MCF 10A (cell line): ENCODE measurements at regions not wholly inside any gene's neighbourhood (a gene's known extent, or its start where the extent isn't known, plus 50 kb on each side); places are given as distances from the start of the nearest gene placed in this dataset.

Experiments used
- BruUV-seq: library from RNA; stranded (reverse); fragments of 400-500 nt; replicated peaks from 2 replicates; lab custom pipeline; 2021; lab: Mats Ljungman, UMichigan
- CTCF ChIA-PET: fragments of 300-600 bp; sonication (Branson Sonifier 250); formaldehyde crosslinking; extraction: SDS; loops from one replicate; lab custom pipeline; 2021; ENCODE audit warnings: antibody characterized with exemption, inconsistent platforms; lab: Yijun Ruan, JAX
- POLR2A ChIA-PET: fragments of 300-600, 350-650 bp; sonication (Branson Sonifier 250); formaldehyde crosslinking; extraction: SDS; loops from one replicate; lab custom pipeline; 2020; ENCODE audit warnings: antibody characterized with exemption, inconsistent platforms; lab: Yijun Ruan, JAX
- DNase-seq: peaks from one replicate; pipeline ENCODE4 v3.0.0-alpha.2; 2018; ENCODE audit not compliant: unreplicated experiment
- H3K27ac Mint-ChIP-seq: one replicate; pipeline ENCODE4 v1.8.0; 2022; ENCODE audit warnings: mild to moderate bottlenecking, low read depth, mixed read lengths; ENCODE audit not compliant: unreplicated experiment
- H3K27me3 Mint-ChIP-seq: one replicate; pipeline ENCODE4 v1.8.0; 2022; ENCODE audit warnings: mixed read lengths; ENCODE audit not compliant: insufficient read depth, unreplicated experiment
- H3K36me3 Mint-ChIP-seq: one replicate; pipeline ENCODE4 v1.8.0; 2022; ENCODE audit warnings: mild to moderate bottlenecking, moderate library complexity, mixed read lengths; ENCODE audit not compliant: insufficient read depth, unreplicated experiment
- H3K4me1 Mint-ChIP-seq: one replicate; pipeline ENCODE4 v1.8.0; 2022; ENCODE audit warnings: mixed read lengths; ENCODE audit not compliant: insufficient read depth, unreplicated experiment
- H3K4me3 Mint-ChIP-seq: one replicate; pipeline ENCODE4 v1.8.0; 2022; ENCODE audit warnings: mild to moderate bottlenecking, moderate library complexity, mixed read lengths; ENCODE audit not compliant: unreplicated experiment
- H3K9me3 Mint-ChIP-seq: one replicate; pipeline ENCODE4 v1.8.0; 2022; ENCODE audit warnings: mixed read lengths; ENCODE audit not compliant: unreplicated experiment
- CTCF ChIP-seq: fragments of 200-600 bp; IDR thresholded peaks from one replicate; pipeline ENCODE4 v1.8.0; 2022; ENCODE audit warnings: antibody characterized with exemption, mild to moderate bottlenecking; ENCODE audit not compliant: unreplicated experiment
- intact Hi-C: fragments of 100-400 bp; cut with micrococcal nuclease; formaldehyde crosslinking; loops from 2 replicates; pipeline ENCODE4 v1.14.1; 2022

- Mint-ChIP-seq H3K36me3 (no peaks in the 10 kb centered on the region), H3K4me3 (no peak overlapping the region), H3K27ac (no peak overlapping the region), H3K27me3 (no peaks in the 10 kb centered on the region), H3K9me3 (peaks cover 9% of the 10 kb centered on the region), H3K4me1 (no peaks in the 10 kb centered on the region)
- CTCF ChIA-PET, result interaction anchor here (0.6 to 1.7 kb wide), 2 partner anchors 14 to 676 kb away, joined by 3 to 6 read pairs; no protein-coding TSS in a partner anchor
- POLR2A ChIA-PET, result no interaction called here
- DNase-seq, result no peak
- no peak for TF ChIP-seq CTCF
- BruUV-seq, result no TSS peak
- intact Hi-C loops, result no loop called here
These were observed 146.8 kb upstream of the CHRM3 start for GRCh38 chr1:239239529-239239928.

- H3K4me3 Mint-ChIP-seq, result no peak overlapping the region
- no peaks in the 10 kb centered on the region for H3K27me3 Mint-ChIP-seq
- H3K9me3 Mint-ChIP-seq, result peaks cover 9% of the 10 kb centered on the region
- DNase-seq, result no peak
- no peaks in the 10 kb centered on the region for H3K4me1 Mint-ChIP-seq
- POLR2A ChIA-PET, result interaction anchor here (0.7 kb wide), 1 partner anchor 1945 kb away, joined by 4 read pairs; no protein-coding TSS in a partner anchor
- no peak for TF ChIP-seq CTCF
- no peaks in the 10 kb centered on the region for H3K36me3 Mint-ChIP-seq
- BruUV-seq, result no TSS peak
- intact Hi-C loops, result no loop called here
- CTCF ChIA-PET, result interaction anchor here (0.6 to 1.7 kb wide), 3 partner anchors 12 to 695 kb away, joined by 3 to 6 read pairs (median 3); no protein-coding TSS in a partner anchor
- H3K27ac Mint-ChIP-seq, result no peak overlapping the region
These were observed 148.5 kb upstream of the CHRM3 start for GRCh38 chr1:239237912-239238311.

- no peaks in the 10 kb centered on the region for H3K27me3 Mint-ChIP-seq
- peaks cover 22% of the 10 kb centered on the region for H3K9me3 Mint-ChIP-seq
- H3K4me3 Mint-ChIP-seq, result no peak overlapping the region
- intact Hi-C loops, result no loop called here
- ChIA-PET CTCF (interaction anchor here (0.5 to 1.6 kb wide), 7 partner anchors 8 to 1370 kb away, joined by 3 to 5 read pairs (median 4); partner anchors contain the start of gene CHRM3), POLR2A (interaction anchor here (1.5 kb wide), 1 partner anchor 14 kb away, joined by 3 read pairs; no protein-coding TSS in a partner anchor)
- H3K36me3 Mint-ChIP-seq, result no peaks in the 10 kb centered on the region
- peak; percentile 65 for DNase-seq
- peaks cover 2% of the 10 kb centered on the region for H3K4me1 Mint-ChIP-seq
- peak overlapping the region; percentile 26 for H3K27ac Mint-ChIP-seq
- no TSS peak for BruUV-seq
- no peak for TF ChIP-seq CTCF
These were observed 152.7 kb upstream of the CHRM3 start for GRCh38 chr1:239233626-239234025.

GRCh38 chr1:239232921-239233320, 153.4 kb upstream of the CHRM3 start:
- intact Hi-C loops, result no loop called here
- Mint-ChIP-seq H3K4me1 (peaks cover 6% of the 10 kb centered on the region), H3K4me3 (no peak overlapping the region), H3K36me3 (no peaks in the 10 kb centered on the region), H3K9me3 (peaks cover 19% of the 10 kb centered on the region), H3K27ac (no peak overlapping the region), H3K27me3 (no peaks in the 10 kb centered on the region)
- no TSS peak for BruUV-seq
- ChIA-PET CTCF (interaction anchor here (0.6 to 1.1 kb wide), 5 partner anchors 10 to 1369 kb away, joined by 3 to 5 read pairs (median 4); no protein-coding TSS in a partner anchor), POLR2A (interaction anchor here (1.5 to 1.7 kb wide), 2 partner anchors 12 to 15 kb away, joined by 3 read pairs; no protein-coding TSS in a partner anchor)
- no peak for TF ChIP-seq CTCF
- no peak for DNase-seq
